GM23338 (cell line): ENCODE measurements at regions not wholly inside any gene's neighbourhood (a gene's known extent, or its start where the extent isn't known, plus 50 kb on each side); places are given as distances from the start of the nearest gene placed in this dataset.

Experiments used
- ATAC-seq: fragments of 200-7000 bp; cut with Tn5 transposase; 3 replicates; pipeline ENCODE4 v1.9.1; 2020
- DNase-seq: peaks from one replicate; pipeline ENCODE4 v3.0.0-alpha.2; 2015; ENCODE audit warnings: low spot score
- H2AFZ ChIP-seq: fragments of 200-600 bp; sonication (generic); 2 replicates; pipeline ENCODE4 v1.8.0; 2016; ENCODE audit warnings: antibody characterized with exemption, mild to moderate bottlenecking, moderate library complexity
- H3F3A ChIP-seq: fragments of 200-600 bp; sonication (generic); replicated peaks from 2 replicates; pipeline ENCODE4 v1.8.0; 2017; ENCODE audit warnings: antibody characterized with exemption, mixed run types, low read depth
- H3K27ac ChIP-seq: fragments of 200-600 bp; sonication (generic); 2 replicates; pipeline ENCODE4 v1.6.1; 2016; ENCODE audit warnings: low read depth
- H3K27me3 ChIP-seq: fragments of 200-600 bp; sonication (generic); 2 replicates; pipeline ENCODE4 v1.8.0; 2016; ENCODE audit warnings: mild to moderate bottlenecking, mixed run types, moderate library complexity; ENCODE audit not compliant: insufficient read depth
- H3K36me3 ChIP-seq: fragments of 200-600 bp; sonication (generic); 2 replicates; pipeline ENCODE4 v1.8.0; 2016; ENCODE audit warnings: mild to moderate bottlenecking; ENCODE audit not compliant: insufficient read depth
- H3K4me1 ChIP-seq: fragments of 200-600 bp; sonication (generic); 2 replicates; pipeline ENCODE4 v1.8.0; 2016; ENCODE audit warnings: mild to moderate bottlenecking, moderate library complexity; ENCODE audit not compliant: insufficient read depth
- H3K4me2 ChIP-seq: fragments of 200-600 bp; sonication (generic); 2 replicates; pipeline ENCODE4 v1.7.1; 2017; ENCODE audit warnings: mixed run types
- H3K4me3 ChIP-seq: fragments of 200-600 bp; sonication (generic); 2 replicates; pipeline ENCODE4 v1.6.1; 2016; ENCODE audit warnings: mixed run types
- H3K79me2 ChIP-seq: fragments of 200-600 bp; sonication (generic); replicated peaks from 2 replicates; pipeline ENCODE4 v1.8.0; 2017; ENCODE audit warnings: mild to moderate bottlenecking; ENCODE audit not compliant: insufficient read depth
- H3K9me2 ChIP-seq: fragments of 200-600 bp; sonication (generic); 2 replicates; pipeline ENCODE4 v1.8.0; 2017; ENCODE audit not compliant: insufficient read depth
- H4K20me1 ChIP-seq: fragments of 200-600 bp; sonication (generic); replicated peaks from 2 replicates; pipeline ENCODE4 v1.8.0; 2017; ENCODE audit warnings: mild to moderate bottlenecking; ENCODE audit not compliant: insufficient read depth
- H3K27ac Mint-ChIP-seq: 2 replicates; pipeline ENCODE4 v1.8.0; 2020; ENCODE audit warnings: inconsistent platforms, mild to moderate bottlenecking, moderate library complexity, mixed read lengths
- H3K27me3 Mint-ChIP-seq: 3 replicates; pipeline ENCODE4 v1.8.0; 2022; ENCODE audit warnings: low read depth, mild to moderate bottlenecking, moderate library complexity, mixed read lengths, inconsistent platforms; ENCODE audit not compliant: insufficient read depth, poor library complexity
- H3K36me3 Mint-ChIP-seq: 3 replicates; pipeline ENCODE4 v1.8.0; 2021; ENCODE audit warnings: low read depth, mild to moderate bottlenecking, inconsistent platforms, moderate library complexity, mixed read lengths
- H3K4me1 Mint-ChIP-seq: 3 replicates; pipeline ENCODE4 v1.8.0; 2020; ENCODE audit warnings: mild to moderate bottlenecking, inconsistent platforms, mixed read lengths
- H3K4me3 Mint-ChIP-seq: 3 replicates; pipeline ENCODE4 v1.8.0; 2021; ENCODE audit warnings: moderate library complexity, mild to moderate bottlenecking, inconsistent platforms, mixed read lengths
- H3K9me3 Mint-ChIP-seq: 3 replicates; pipeline ENCODE4 v1.8.0; 2020; ENCODE audit warnings: moderate library complexity, mild to moderate bottlenecking, inconsistent platforms, mixed read lengths
- CREB1 ChIP-seq: fragments of 250-450 bp; sonication (Bioruptor Pico); IDR thresholded peaks from 2 replicates; pipeline ENCODE4 v1.5.0; 2020; ENCODE audit warnings: low read depth, mild to moderate bottlenecking, moderate library complexity
- JUNB ChIP-seq: IDR thresholded peaks from one replicate; pipeline ENCODE4 v1.6.1; 2016; ENCODE audit warnings: antibody characterized with exemption; ENCODE audit not compliant: unreplicated experiment
- NANOG ChIP-seq: IDR thresholded peaks from 2 replicates; pipeline ENCODE4 v1.6.1; 2016; ENCODE audit warnings: antibody characterized with exemption, borderline replicate concordance
- POLR2AphosphoS5 ChIP-seq: IDR thresholded peaks from 2 replicates; pipeline ENCODE4 v1.6.1; 2016; ENCODE audit warnings: antibody characterized with exemption, low read depth
- STAT1 ChIP-seq: IDR thresholded peaks from one replicate; pipeline ENCODE4 v1.6.1; 2016; ENCODE audit warnings: antibody characterized with exemption; ENCODE audit not compliant: unreplicated experiment
- ZNF331 ChIP-seq: fragments of 250-450 bp; sonication (Bioruptor Pico); IDR thresholded peaks from 2 replicates; pipeline ENCODE4 v1.5.0; 2020; ENCODE audit warnings: low read depth, mild to moderate bottlenecking, moderate library complexity
- ZNF462 ChIP-seq: fragments of 250-450 bp; sonication (Bioruptor Pico); IDR thresholded peaks from 2 replicates; pipeline ENCODE4 v1.5.0; 2020; ENCODE audit warnings: mild to moderate bottlenecking, moderate library complexity
- TF ChIP-seq, protein P1 (sequence below): IDR thresholded peaks from 2 replicates; pipeline ENCODE4 v1.6.1; 2016; ENCODE audit warnings: antibody characterized with exemption
- TF ChIP-seq, protein P2 (sequence below): IDR thresholded peaks from one replicate; pipeline ENCODE4 v1.6.1; 2018; ENCODE audit warnings: antibody characterized with exemption; ENCODE audit not compliant: unreplicated experiment

DNA sequence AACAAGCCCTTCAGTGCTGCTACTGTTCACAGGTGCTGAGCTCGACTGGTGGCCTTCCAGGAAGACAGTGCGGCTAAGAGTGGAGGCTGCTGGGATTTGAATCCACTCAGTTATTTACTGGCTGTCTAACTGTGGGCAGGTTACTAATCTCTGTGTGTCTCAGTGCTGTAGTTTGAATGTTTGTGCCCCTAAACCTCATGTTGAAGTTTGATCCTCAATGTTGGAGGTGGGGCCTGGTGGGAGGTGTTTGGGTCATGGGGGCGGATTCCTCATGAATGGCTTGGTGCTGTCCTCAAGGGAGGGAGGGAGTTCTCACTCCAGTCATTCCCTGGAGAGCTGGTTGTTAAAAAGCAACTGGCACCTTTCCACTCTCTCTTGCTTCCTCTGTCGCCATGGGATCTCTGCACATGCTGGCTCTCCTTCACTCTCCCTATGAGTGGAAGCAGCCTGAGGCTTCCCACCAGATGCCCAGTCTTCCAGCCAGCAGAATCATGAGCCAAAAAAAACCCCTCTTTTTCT is 334.8 kb downstream of the RPS6KC1 start:
- H3K4me2 ChIP-seq, result no peak overlapping the region
- no peaks in the 10 kb centered on the region for H3K27me3 ChIP-seq
- Mint-ChIP-seq H3K4me1 (peaks cover 8% of the 10 kb centered on the region), H3K36me3 (no peaks in the 10 kb centered on the region), H3K9me3 (no peaks in the 10 kb centered on the region), H3K27ac (no peak overlapping the region), H3K27me3 (peaks cover 4% of the 10 kb centered on the region), H3K4me3 (no peak overlapping the region)
- H4K20me1 ChIP-seq, result no peaks in the 10 kb centered on the region
- H3F3A ChIP-seq, result no peaks in the 10 kb centered on the region
- no peaks in the 10 kb centered on the region for H3K36me3 ChIP-seq
- no peak for ATAC-seq
- no peaks in the 10 kb centered on the region for H3K79me2 ChIP-seq
- H3K9me2 ChIP-seq, result 0 out of 2 replicates have a peak, but pooled peaks cover 11% of the 10 kb centered on the region
- no peaks in the 10 kb centered on the region for H3K4me1 ChIP-seq
- TF ChIP-seq ZNF462 (no peak), POLR2AphosphoS5 (no peak), NANOG (no peak), STAT1 (no peak), JUNB (no peak), CREB1 (CRISPR knock-in tag) (no peak), ZNF331 (CRISPR knock-in tag) (no peak)
- TF ChIP-seq, protein P1, sequence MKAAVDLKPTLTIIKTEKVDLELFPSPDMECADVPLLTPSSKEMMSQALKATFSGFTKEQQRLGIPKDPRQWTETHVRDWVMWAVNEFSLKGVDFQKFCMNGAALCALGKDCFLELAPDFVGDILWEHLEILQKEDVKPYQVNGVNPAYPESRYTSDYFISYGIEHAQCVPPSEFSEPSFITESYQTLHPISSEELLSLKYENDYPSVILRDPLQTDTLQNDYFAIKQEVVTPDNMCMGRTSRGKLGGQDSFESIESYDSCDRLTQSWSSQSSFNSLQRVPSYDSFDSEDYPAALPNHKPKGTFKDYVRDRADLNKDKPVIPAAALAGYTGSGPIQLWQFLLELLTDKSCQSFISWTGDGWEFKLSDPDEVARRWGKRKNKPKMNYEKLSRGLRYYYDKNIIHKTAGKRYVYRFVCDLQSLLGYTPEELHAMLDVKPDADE, result no peak
- TF ChIP-seq, protein P2, sequence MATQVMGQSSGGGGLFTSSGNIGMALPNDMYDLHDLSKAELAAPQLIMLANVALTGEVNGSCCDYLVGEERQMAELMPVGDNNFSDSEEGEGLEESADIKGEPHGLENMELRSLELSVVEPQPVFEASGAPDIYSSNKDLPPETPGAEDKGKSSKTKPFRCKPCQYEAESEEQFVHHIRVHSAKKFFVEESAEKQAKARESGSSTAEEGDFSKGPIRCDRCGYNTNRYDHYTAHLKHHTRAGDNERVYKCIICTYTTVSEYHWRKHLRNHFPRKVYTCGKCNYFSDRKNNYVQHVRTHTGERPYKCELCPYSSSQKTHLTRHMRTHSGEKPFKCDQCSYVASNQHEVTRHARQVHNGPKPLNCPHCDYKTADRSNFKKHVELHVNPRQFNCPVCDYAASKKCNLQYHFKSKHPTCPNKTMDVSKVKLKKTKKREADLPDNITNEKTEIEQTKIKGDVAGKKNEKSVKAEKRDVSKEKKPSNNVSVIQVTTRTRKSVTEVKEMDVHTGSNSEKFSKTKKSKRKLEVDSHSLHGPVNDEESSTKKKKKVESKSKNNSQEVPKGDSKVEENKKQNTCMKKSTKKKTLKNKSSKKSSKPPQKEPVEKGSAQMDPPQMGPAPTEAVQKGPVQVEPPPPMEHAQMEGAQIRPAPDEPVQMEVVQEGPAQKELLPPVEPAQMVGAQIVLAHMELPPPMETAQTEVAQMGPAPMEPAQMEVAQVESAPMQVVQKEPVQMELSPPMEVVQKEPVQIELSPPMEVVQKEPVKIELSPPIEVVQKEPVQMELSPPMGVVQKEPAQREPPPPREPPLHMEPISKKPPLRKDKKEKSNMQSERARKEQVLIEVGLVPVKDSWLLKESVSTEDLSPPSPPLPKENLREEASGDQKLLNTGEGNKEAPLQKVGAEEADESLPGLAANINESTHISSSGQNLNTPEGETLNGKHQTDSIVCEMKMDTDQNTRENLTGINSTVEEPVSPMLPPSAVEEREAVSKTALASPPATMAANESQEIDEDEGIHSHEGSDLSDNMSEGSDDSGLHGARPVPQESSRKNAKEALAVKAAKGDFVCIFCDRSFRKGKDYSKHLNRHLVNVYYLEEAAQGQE, result no peak
- H3K4me3 ChIP-seq, result no peak overlapping the region
- no peak overlapping the region for H2AFZ ChIP-seq
- H3K27ac ChIP-seq, result no peak overlapping the region
- no peak for DNase-seq
